Lower leg skin (tissue), 3 donors: ENCODE measurements at regions not wholly inside any gene's neighbourhood (a gene's known extent, or its start where the extent isn't known, plus 50 kb on each side); places are given as distances from the start of the nearest gene placed in this dataset.
"Not testable (repeated sequence)": the region's sequence is repeated elsewhere in the genome, so short reads cannot be mapped to it uniquely, and the experiment has no call there.

Source experiments
- CTCF ChIP-seq, 3 donors: fragments of 450-650 bp; IDR thresholded peaks; one replicate each; pipeline ENCODE4 v1.5.1; 2016; ENCODE audit warnings: antibody characterized with exemption in 3 of 3, mild to moderate bottlenecking in 3 of 3, moderate library complexity in 2 of 3
- POLR2A ChIP-seq, 2 donors: fragments of 450-650 bp; IDR thresholded peaks; one replicate each; pipeline ENCODE4 v1.6.1; 2016 to 2017; ENCODE audit warnings: antibody characterized with exemption in 2 of 2, mild to moderate bottlenecking in 1 of 2, moderate library complexity in 1 of 2

- not testable (repeated sequence) for TF ChIP-seq CTCF, POLR2A (IDR thresholded peaks at IDR 0.05)
Observed at GRCh38 chr6:139726272-139726671, 351.8 kb upstream of the CITED2 start.
